Neural cell (in vitro differentiated cells): ENCODE measurements at regions not wholly inside any gene's neighbourhood (a gene's known extent, or its start where the extent isn't known, plus 50 kb on each side); places are given as distances from the start of the nearest gene placed in this dataset.
"Not testable (repeated sequence)": the region's sequence is repeated elsewhere in the genome, so short reads cannot be mapped to it uniquely, and the experiment has no call there.

Experiments
- H2AFZ ChIP-seq: fragments of 200-600, 300-800 bp; sonication (generic), shearing (Covaris generic); 2 replicates; pipeline ENCODE4 v1.6.0; 2014; ENCODE audit warnings: low read depth, mild to moderate bottlenecking, antibody characterized with exemption, low read length, moderate library complexity
- H3F3A ChIP-seq: fragments of 200-600 bp; shearing (Covaris generic); 2 replicates; pipeline ENCODE4 v1.6.1; 2016; ENCODE audit warnings: mild to moderate bottlenecking, moderate library complexity, mixed read lengths, antibody characterized with exemption, low read length; ENCODE audit not compliant: insufficient read depth, poor library complexity, severe bottlenecking
- H3K27ac ChIP-seq: fragments of 200-600, 300-800 bp; sonication (generic), shearing (Covaris generic); 2 replicates; pipeline ENCODE4 v1.5.1; 2014; ENCODE audit warnings: mild to moderate bottlenecking, low read length, moderate library complexity
- H3K27me3 ChIP-seq: fragments of 300-800, 200-600 bp; sonication (generic), shearing (Covaris generic); 2 replicates; pipeline ENCODE4 v1.6.0; 2014; ENCODE audit warnings: mild to moderate bottlenecking, low read depth, low read length, moderate library complexity; ENCODE audit not compliant: insufficient read depth
- H3K36me3 ChIP-seq: fragments of 300-800, 200-600 bp; sonication (generic), shearing (Covaris generic); 2 replicates; pipeline ENCODE4 v1.5.1; 2014; ENCODE audit warnings: mild to moderate bottlenecking, antibody characterized with exemption, low read length, moderate library complexity; ENCODE audit not compliant: insufficient read depth
- H3K4me2 ChIP-seq: fragments of 300-800, 200-600 bp; sonication (generic), shearing (Covaris generic); 2 replicates; pipeline ENCODE4 v1.6.0; 2014; ENCODE audit warnings: mild to moderate bottlenecking, low read length
- H3K4me3 ChIP-seq: fragments of 300-800, 200-600 bp; sonication (generic), shearing (Covaris generic); 2 replicates; pipeline ENCODE4 v1.5.1; 2014; ENCODE audit warnings: mild to moderate bottlenecking, low read length, moderate library complexity
- H3K79me2 ChIP-seq: fragments of 200-600 bp; shearing (Covaris generic); replicated peaks from 2 replicates; pipeline ENCODE4 v1.6.0; 2014; ENCODE audit warnings: mild to moderate bottlenecking, low read length, moderate library complexity; ENCODE audit not compliant: insufficient read depth
- H3K9ac ChIP-seq: fragments of 300-800, 200-600 bp; sonication (generic), shearing (Covaris generic); 2 replicates; pipeline ENCODE4 v1.6.1; 2016; ENCODE audit warnings: mild to moderate bottlenecking, low read length, mixed read lengths
- H3K9me2 ChIP-seq: fragments of 200-600 bp; shearing (Covaris generic); 2 replicates; pipeline ENCODE4 v1.6.1; 2016; ENCODE audit warnings: mild to moderate bottlenecking, low read length, mixed read lengths; ENCODE audit not compliant: insufficient read depth
- H3K9me3 ChIP-seq: fragments of 200-600, 300-800 bp; sonication (generic), shearing (Covaris generic); 2 replicates; pipeline ENCODE4 v1.6.1; 2016; ENCODE audit warnings: mild to moderate bottlenecking, mixed run types, low read length, moderate library complexity, mixed read lengths
- H4K20me1 ChIP-seq: fragments of 200-600 bp; shearing (Covaris generic); 2 replicates; pipeline ENCODE4 v1.6.1; 2016; ENCODE audit warnings: mild to moderate bottlenecking, mixed run types; ENCODE audit not compliant: insufficient read depth
- EP300 ChIP-seq: fragments of 450-650 bp; conservative IDR thresholded peaks from 2 replicates; pipeline ENCODE4 v1.6.1; 2014; ENCODE audit warnings: antibody characterized with exemption, mild to moderate bottlenecking, moderate library complexity; ENCODE audit not compliant: poor library complexity, severe bottlenecking
- EZH2 ChIP-seq: fragments of 200-600, 300-800 bp; shearing (Covaris generic), sonication (generic); IDR thresholded peaks from 2 replicates; pipeline ENCODE4 v1.6.1; 2014; ENCODE audit warnings: antibody characterized with exemption, low read length, borderline replicate concordance, mild to moderate bottlenecking; ENCODE audit not compliant: insufficient read depth, poor library complexity, severe bottlenecking
- MXI1 ChIP-seq: fragments of 450-650 bp; conservative IDR thresholded peaks from 2 replicates; pipeline ENCODE4 v1.6.1; 2014; ENCODE audit warnings: antibody characterized with exemption, mild to moderate bottlenecking; ENCODE audit not compliant: poor library complexity, severe bottlenecking
- POLR2AphosphoS5 ChIP-seq: IDR thresholded peaks from 2 replicates; pipeline ENCODE4 v1.6.1; 2012
- RAD21 ChIP-seq: fragments of 450-650 bp; conservative IDR thresholded peaks from 2 replicates; pipeline ENCODE4 v1.6.1; 2014; ENCODE audit warnings: antibody characterized with exemption, mild to moderate bottlenecking, moderate library complexity
- SMC3 ChIP-seq: fragments of 450-650 bp; conservative IDR thresholded peaks from 2 replicates; pipeline ENCODE4 v1.6.1; 2014; ENCODE audit warnings: antibody characterized with exemption, mild to moderate bottlenecking, moderate library complexity; ENCODE audit not compliant: poor library complexity
- TAF1 ChIP-seq: IDR thresholded peaks from 2 replicates; pipeline ENCODE4 v1.6.1; 2012; ENCODE audit warnings: low read depth
- TF ChIP-seq, protein P1 (sequence below): fragments of 450-650 bp; IDR thresholded peaks from 2 replicates; pipeline ENCODE4 v1.5.1; 2014; ENCODE audit warnings: antibody characterized with exemption, mild to moderate bottlenecking, moderate library complexity; ENCODE audit not compliant: poor library complexity, severe bottlenecking
- TF ChIP-seq, protein P2 (sequence below): IDR thresholded peaks from 2 replicates; pipeline ENCODE4 v1.6.1; 2012; ENCODE audit warnings: borderline replicate concordance

DNA sequence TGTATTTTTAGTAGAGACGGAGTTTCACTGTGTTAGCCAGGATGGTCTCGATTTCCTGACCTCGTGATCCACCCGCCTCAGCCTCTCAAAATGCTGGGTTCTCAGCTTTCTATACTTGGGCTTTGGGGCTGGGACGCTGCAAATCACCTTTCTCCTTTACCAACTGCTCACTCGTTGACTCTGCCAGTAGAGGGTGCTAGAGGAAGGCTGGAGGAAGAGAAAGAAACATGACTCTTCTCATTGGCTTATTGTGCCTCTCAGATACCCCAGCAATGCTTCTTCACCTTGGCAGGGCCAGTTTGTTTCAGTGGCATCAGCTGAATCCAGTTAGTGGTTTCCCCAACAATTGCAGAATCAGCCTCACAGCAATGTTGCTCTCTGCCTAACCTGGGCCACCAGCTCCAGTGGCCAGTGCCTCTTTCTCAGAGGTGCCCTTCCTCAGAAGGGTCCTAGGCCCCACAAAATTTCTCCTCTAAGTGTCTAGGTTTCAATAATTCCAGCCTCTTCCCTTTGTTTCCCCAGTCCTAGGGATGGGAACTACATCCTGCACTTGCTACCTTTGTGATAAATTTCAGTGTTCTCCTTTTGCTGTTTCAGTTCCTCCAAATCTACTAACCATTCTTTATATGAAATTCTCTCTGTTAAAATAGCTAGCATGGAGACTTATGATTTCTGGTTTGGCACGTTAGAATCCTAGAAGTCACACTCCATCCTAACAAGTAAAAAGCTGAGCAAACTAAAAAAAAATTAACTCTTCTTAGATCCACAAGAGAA, 71.5 kb upstream of the VSTM5 start:
- no peaks in the 10 kb centered on the region for H3F3A ChIP-seq
- TF ChIP-seq SMC3 (peak; percentile 31), EZH2 (no peak), POLR2AphosphoS5 (no peak), EP300 (no peak), MXI1 (no peak), TAF1 (no peak), RAD21 (peak; percentile 40)
- TF ChIP-seq, protein P1, sequence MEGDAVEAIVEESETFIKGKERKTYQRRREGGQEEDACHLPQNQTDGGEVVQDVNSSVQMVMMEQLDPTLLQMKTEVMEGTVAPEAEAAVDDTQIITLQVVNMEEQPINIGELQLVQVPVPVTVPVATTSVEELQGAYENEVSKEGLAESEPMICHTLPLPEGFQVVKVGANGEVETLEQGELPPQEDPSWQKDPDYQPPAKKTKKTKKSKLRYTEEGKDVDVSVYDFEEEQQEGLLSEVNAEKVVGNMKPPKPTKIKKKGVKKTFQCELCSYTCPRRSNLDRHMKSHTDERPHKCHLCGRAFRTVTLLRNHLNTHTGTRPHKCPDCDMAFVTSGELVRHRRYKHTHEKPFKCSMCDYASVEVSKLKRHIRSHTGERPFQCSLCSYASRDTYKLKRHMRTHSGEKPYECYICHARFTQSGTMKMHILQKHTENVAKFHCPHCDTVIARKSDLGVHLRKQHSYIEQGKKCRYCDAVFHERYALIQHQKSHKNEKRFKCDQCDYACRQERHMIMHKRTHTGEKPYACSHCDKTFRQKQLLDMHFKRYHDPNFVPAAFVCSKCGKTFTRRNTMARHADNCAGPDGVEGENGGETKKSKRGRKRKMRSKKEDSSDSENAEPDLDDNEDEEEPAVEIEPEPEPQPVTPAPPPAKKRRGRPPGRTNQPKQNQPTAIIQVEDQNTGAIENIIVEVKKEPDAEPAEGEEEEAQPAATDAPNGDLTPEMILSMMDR, result peak; percentile 33
- TF ChIP-seq, protein P2, sequence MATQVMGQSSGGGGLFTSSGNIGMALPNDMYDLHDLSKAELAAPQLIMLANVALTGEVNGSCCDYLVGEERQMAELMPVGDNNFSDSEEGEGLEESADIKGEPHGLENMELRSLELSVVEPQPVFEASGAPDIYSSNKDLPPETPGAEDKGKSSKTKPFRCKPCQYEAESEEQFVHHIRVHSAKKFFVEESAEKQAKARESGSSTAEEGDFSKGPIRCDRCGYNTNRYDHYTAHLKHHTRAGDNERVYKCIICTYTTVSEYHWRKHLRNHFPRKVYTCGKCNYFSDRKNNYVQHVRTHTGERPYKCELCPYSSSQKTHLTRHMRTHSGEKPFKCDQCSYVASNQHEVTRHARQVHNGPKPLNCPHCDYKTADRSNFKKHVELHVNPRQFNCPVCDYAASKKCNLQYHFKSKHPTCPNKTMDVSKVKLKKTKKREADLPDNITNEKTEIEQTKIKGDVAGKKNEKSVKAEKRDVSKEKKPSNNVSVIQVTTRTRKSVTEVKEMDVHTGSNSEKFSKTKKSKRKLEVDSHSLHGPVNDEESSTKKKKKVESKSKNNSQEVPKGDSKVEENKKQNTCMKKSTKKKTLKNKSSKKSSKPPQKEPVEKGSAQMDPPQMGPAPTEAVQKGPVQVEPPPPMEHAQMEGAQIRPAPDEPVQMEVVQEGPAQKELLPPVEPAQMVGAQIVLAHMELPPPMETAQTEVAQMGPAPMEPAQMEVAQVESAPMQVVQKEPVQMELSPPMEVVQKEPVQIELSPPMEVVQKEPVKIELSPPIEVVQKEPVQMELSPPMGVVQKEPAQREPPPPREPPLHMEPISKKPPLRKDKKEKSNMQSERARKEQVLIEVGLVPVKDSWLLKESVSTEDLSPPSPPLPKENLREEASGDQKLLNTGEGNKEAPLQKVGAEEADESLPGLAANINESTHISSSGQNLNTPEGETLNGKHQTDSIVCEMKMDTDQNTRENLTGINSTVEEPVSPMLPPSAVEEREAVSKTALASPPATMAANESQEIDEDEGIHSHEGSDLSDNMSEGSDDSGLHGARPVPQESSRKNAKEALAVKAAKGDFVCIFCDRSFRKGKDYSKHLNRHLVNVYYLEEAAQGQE, result no peak
- no peaks in the 10 kb centered on the region for H3K79me2 ChIP-seq
- no peak overlapping the region for H3K27ac ChIP-seq
- H3K9me3 ChIP-seq, result no peaks in the 10 kb centered on the region
- no peak overlapping the region for H3K9ac ChIP-seq
- H3K27me3 ChIP-seq, result no peaks in the 10 kb centered on the region
- no peaks in the 10 kb centered on the region for H3K36me3 ChIP-seq
- no peak overlapping the region for H3K4me2 ChIP-seq
- H3K9me2 ChIP-seq, result no peaks in the 10 kb centered on the region
- no peak overlapping the region for H2AFZ ChIP-seq
- no peak overlapping the region for H3K4me3 ChIP-seq
- H4K20me1 ChIP-seq, result no peaks in the 10 kb centered on the region

DNA sequence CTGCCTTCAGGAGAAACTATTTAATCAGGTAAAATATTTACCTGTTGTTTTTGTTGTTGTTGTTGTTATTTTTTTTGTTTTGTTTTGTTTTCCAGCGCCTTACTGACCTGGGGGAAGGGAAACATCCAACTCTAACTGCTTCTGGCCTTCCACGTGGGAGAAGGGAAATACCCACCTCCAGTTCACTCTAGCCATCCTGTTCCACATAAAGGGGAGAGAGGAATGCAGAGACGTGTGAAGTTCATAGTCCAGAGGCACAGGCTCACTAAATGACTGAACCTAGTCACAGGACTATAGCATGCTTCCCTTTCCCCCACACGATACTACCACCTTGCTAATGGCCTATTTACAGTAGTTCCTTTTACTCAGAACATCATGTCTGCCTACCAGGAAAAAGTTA, 72.4 kb upstream of the VSTM5 start:
- H3K4me3 ChIP-seq, result no peak overlapping the region
- H4K20me1 ChIP-seq, result no peaks in the 10 kb centered on the region
- no peak overlapping the region for H3K4me2 ChIP-seq
- H3K79me2 ChIP-seq, result no peaks in the 10 kb centered on the region
- no peak overlapping the region for H3K9ac ChIP-seq
- H3K36me3 ChIP-seq, result no peaks in the 10 kb centered on the region
- no peaks in the 10 kb centered on the region for H3K27me3 ChIP-seq
- H3K27ac ChIP-seq, result no peak overlapping the region
- no peaks in the 10 kb centered on the region for H3F3A ChIP-seq
- no peak overlapping the region for H2AFZ ChIP-seq
- H3K9me3 ChIP-seq, result no peaks in the 10 kb centered on the region
- no peaks in the 10 kb centered on the region for H3K9me2 ChIP-seq
- TF ChIP-seq POLR2AphosphoS5 (no peak), EP300 (no peak), RAD21 (no peak), EZH2 (no peak), MXI1 (no peak), TAF1 (no peak), SMC3 (no peak)
- TF ChIP-seq, protein P2, result no peak
- TF ChIP-seq, protein P1, result no peak

DNA sequence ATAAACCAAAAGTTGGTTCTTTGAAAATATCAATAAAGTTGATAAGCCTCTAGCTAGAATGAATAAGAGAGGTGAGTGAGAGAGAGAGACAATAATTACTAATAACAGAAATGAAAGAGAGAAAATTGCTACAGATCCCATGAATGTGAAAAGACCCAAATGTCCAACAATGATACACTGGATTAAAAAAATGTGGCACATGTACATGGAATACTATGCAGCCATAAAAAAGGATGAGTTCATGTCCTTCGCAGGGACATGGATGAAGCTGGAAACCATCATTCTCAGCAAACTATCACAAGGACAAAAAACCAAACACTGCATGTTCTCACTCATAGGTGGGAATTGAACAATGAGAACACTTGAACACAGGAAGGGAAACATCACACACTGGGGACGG, 75.7 kb upstream of the VSTM5 start:
- H3K9ac ChIP-seq, H3K9me2 ChIP-seq, H3K27ac ChIP-seq, H2AFZ ChIP-seq, H3K79me2 ChIP-seq, H3K4me2 ChIP-seq, H4K20me1 ChIP-seq, H3F3A ChIP-seq, H3K36me3 ChIP-seq, H3K9me3 ChIP-seq, H3K27me3 ChIP-seq, H3K4me3 ChIP-seq: not testable (repeated sequence)
